Natural killer cell (primary cell): ENCODE measurements at regions not wholly inside any gene's neighbourhood (a gene's known extent, or its start where the extent isn't known, plus 50 kb on each side); places are given as distances from the start of the nearest gene placed in this dataset.
"Not testable (repeated sequence)": the region's sequence is repeated elsewhere in the genome, so short reads cannot be mapped to it uniquely, and the experiment has no call there.

Experiments used
- ATAC-seq, 3 donors: fragments of 150-1000 bp in 2 of 3; fragments of 200-7000 bp in 1 of 3; cut with Tn5 transposase; 1 replicate in 1 of 3; 2 replicates in 2 of 3; pipeline ENCODE4 v1.10.0; 2021; ENCODE audit warnings: mild to moderate bottlenecking in 2 of 3, moderate library complexity in 2 of 3
- DNase-seq, 2 donors: peaks; one replicate each; pipeline versions ENCODE4 v3.0.0 to v3.0.0-alpha.2; 2013 to 2021; ENCODE audit warnings: mixed read lengths in 1 of 2
- H3K27ac ChIP-seq: one replicate; pipeline ENCODE4 v1.5.1; 2013; ENCODE audit warnings: mild to moderate bottlenecking, low read length
- H3K27me3 ChIP-seq: one replicate; pipeline ENCODE4 v1.6.1; 2013; ENCODE audit warnings: low read length; ENCODE audit not compliant: control insufficient read depth, insufficient read depth
- H3K36me3 ChIP-seq: one replicate; pipeline ENCODE4 v1.6.1; 2013; ENCODE audit warnings: low read length; ENCODE audit not compliant: control insufficient read depth, insufficient read depth
- H3K4me1 ChIP-seq: one replicate; pipeline ENCODE4 v1.6.1; 2013; ENCODE audit warnings: low read length; ENCODE audit not compliant: control insufficient read depth, insufficient read depth
- H3K4me3 ChIP-seq: one replicate; pipeline ENCODE4 v1.5.1; 2013; ENCODE audit warnings: low read length
- H3K9me3 ChIP-seq: one replicate; pipeline ENCODE4 v1.6.1; 2013; ENCODE audit warnings: low read length; ENCODE audit not compliant: control insufficient read depth, insufficient read depth
- H3K27ac Mint-ChIP-seq, 2 donors: one replicate each; pipeline ENCODE4 v1.8.0; 2022; ENCODE audit warnings: mild to moderate bottlenecking in 2 of 2, mixed read lengths in 2 of 2, moderate library complexity in 1 of 2
- H3K27me3 Mint-ChIP-seq, 2 donors: one replicate each; pipeline ENCODE4 v1.8.0; 2022; ENCODE audit warnings: low read depth in 2 of 2, mixed read lengths in 2 of 2
- H3K36me3 Mint-ChIP-seq: one replicate; pipeline ENCODE4 v1.8.0; 2022; ENCODE audit warnings: mixed read lengths
- H3K4me1 Mint-ChIP-seq, 2 donors: one replicate each; pipeline ENCODE4 v1.8.0; 2022; ENCODE audit warnings: mixed read lengths in 2 of 2
- H3K4me3 Mint-ChIP-seq: one replicate; pipeline ENCODE4 v1.8.0; 2022; ENCODE audit warnings: mild to moderate bottlenecking, moderate library complexity, mixed read lengths
- H3K9me3 Mint-ChIP-seq, 2 donors: one replicate each; pipeline ENCODE4 v1.8.0; 2022; ENCODE audit warnings: mixed read lengths in 2 of 2
- WGBS: methylation state at CpG from one replicate; pipeline ENCODE4 v1.1.7; 2013; ENCODE audit warnings: missing lambda C conversion rate; ENCODE audit not compliant: insufficient coverage; 5-methylcytosine and 5-hydroxymethylcytosine counted together
- intact Hi-C: fragments of 100-400 bp; cut with micrococcal nuclease; formaldehyde crosslinking; loops from one replicate; pipeline ENCODE4 v1.14.2; 2022
- TF ChIP-seq, protein P1 (sequence below): fragments of 200-600 bp; IDR thresholded peaks from one replicate; pipeline ENCODE4 v1.8.0; 2022; ENCODE audit warnings: antibody characterized with exemption

DNA sequence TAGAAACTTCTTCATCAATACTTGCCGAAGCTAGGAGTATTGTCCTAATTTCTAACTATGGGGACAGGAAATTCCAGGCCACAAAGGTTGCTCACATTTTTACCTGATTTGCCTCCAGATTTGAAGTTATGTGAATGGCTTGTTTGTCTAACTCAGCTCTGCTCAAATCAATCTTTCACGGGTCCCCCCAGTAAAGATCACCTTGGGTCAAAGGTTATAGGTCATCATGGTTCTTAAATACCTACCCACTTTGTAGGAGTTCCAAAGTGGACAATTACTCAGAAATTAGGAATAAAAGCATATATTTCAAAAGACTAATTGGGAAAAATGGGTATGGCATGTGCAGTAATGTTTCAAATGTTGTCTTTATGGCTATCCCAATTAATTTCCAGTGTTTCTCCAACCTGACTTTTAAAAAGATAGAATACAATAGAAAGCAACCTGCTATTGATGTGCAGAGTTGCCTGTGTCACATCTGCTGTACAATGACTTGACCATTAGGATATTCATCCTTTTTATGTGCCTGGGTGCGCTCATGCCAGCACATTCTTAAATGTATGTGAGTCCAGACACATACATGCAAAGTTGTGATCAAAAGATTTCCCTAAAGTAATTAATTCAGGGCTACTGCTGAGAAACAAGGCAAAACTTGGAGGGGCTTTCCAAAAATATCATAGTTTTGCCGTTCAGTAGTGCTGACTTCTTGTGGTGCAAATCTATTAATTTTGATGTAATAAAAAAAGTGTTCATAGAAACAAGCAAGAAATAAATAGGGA, 126.1 kb downstream of the MYCN start:
- TF ChIP-seq, protein P1, sequence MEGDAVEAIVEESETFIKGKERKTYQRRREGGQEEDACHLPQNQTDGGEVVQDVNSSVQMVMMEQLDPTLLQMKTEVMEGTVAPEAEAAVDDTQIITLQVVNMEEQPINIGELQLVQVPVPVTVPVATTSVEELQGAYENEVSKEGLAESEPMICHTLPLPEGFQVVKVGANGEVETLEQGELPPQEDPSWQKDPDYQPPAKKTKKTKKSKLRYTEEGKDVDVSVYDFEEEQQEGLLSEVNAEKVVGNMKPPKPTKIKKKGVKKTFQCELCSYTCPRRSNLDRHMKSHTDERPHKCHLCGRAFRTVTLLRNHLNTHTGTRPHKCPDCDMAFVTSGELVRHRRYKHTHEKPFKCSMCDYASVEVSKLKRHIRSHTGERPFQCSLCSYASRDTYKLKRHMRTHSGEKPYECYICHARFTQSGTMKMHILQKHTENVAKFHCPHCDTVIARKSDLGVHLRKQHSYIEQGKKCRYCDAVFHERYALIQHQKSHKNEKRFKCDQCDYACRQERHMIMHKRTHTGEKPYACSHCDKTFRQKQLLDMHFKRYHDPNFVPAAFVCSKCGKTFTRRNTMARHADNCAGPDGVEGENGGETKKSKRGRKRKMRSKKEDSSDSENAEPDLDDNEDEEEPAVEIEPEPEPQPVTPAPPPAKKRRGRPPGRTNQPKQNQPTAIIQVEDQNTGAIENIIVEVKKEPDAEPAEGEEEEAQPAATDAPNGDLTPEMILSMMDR: no peak
- H3K4me1 Mint-ChIP-seq: no peaks in the 10 kb centered on the region
- DNase-seq (no peak), ATAC-seq (no peak)
- intact Hi-C loops: no loop called here
- Histone ChIP-seq H3K4me1 (no peaks in the 10 kb centered on the region), H3K4me3 (no peak overlapping the region), H3K27ac (no peak overlapping the region), H3K9me3 (peaks cover 6% of the 10 kb centered on the region), H3K36me3 (no peaks in the 10 kb centered on the region), H3K27me3 (no peaks in the 10 kb centered on the region)
- H3K27ac Mint-ChIP-seq: no peak overlapping the region
- no peaks in the 10 kb centered on the region for H3K36me3 Mint-ChIP-seq
- no peak overlapping the region for H3K4me3 Mint-ChIP-seq
- peaks cover 0 to 7% of the 10 kb centered on the region in 2 donors for H3K27me3 Mint-ChIP-seq
- WGBS: 84% methylated on average over 4 of the region's 4 CpGs
- H3K9me3 Mint-ChIP-seq: peaks cover 2 to 4% of the 10 kb centered on the region in 2 donors

DNA sequence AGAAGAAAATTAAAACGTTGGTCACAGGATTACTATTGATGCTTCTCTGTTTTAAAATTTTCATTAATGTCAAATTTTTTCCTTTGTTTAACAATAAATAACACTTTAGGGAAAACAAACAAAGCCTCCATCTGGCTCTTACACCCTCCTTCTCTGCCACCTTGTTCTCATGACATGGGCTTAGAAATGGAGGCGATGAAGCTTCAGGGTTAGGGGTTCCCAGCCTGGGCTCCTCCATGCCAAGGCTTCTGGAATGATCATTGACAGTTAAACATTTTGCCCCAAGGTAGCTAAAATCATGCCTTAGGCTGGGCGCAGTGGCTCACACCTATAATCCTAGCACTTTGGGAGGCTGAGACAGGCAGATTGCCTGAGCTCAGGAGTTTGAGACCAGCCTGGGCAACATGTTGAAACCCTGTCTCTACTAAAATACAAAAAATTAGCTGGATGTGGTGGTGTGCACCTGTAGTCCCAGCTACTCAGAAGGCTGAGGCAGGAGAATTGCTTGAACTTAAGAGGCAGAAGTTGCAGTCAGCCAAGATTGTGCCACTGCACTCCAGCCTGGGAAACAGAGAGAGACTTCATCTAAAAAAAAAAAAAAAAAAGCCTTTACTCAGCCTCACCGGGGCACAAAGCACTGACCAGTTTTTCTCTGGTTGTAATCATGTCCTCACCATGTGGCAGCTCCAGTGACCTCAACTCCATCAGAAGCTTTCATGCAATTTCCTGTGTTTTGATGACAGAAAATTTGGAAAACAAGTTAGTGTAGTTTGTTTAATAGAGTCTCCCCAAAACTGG, 125.1 kb downstream of the MYCN start:
- H3K36me3 ChIP-seq, H3K27ac ChIP-seq, ATAC-seq, H3K27me3 Mint-ChIP-seq, intact Hi-C loops, H3K4me1 ChIP-seq, DNase-seq, H3K27ac Mint-ChIP-seq, H3K4me3 ChIP-seq, H3K4me3 Mint-ChIP-seq, H3K9me3 Mint-ChIP-seq, H3K36me3 Mint-ChIP-seq, H3K27me3 ChIP-seq, H3K9me3 ChIP-seq, H3K4me1 Mint-ChIP-seq: not testable (repeated sequence)
- 85% methylated on average over 3 of the region's 4 CpGs for WGBS

DNA sequence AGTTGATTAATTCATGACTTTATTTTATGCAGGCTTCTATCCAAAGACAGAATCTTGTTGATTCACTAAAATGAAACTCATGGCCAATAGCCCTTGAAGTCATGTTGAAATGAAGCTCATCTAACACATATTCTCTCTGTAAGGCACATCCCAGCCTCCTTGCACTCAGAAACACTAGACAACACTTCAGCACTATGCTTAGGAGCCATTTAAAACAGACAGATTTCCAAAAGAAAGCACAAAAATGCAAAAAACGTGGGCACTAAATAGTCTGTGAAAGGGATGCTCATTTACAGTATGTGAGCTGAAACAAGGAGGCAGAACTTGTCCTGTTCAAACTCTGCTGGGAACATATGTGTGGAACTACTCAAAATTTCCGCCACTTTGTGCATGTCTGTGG, 124.4 kb downstream of the MYCN start:
- Mint-ChIP-seq H3K4me1 (no peaks in the 10 kb centered on the region), H3K36me3 (no peaks in the 10 kb centered on the region), H3K9me3 (peaks cover 2 to 4% of the 10 kb centered on the region in 2 donors), H3K4me3 (no peak overlapping the region), H3K27ac (no peak overlapping the region), H3K27me3 (peaks cover 0 to 7% of the 10 kb centered on the region in 2 donors)
- WGBS: 73% methylated on average over 2 of the region's 2 CpGs
- Histone ChIP-seq H3K9me3 (peaks cover 6% of the 10 kb centered on the region), H3K36me3 (no peaks in the 10 kb centered on the region), H3K27ac (no peak overlapping the region), H3K27me3 (no peaks in the 10 kb centered on the region), H3K4me1 (no peaks in the 10 kb centered on the region), H3K4me3 (no peak overlapping the region)
- DNase-seq (no peak), ATAC-seq (no peak)
- TF ChIP-seq, protein P1: no peak
- intact Hi-C loops: no loop called here

DNA sequence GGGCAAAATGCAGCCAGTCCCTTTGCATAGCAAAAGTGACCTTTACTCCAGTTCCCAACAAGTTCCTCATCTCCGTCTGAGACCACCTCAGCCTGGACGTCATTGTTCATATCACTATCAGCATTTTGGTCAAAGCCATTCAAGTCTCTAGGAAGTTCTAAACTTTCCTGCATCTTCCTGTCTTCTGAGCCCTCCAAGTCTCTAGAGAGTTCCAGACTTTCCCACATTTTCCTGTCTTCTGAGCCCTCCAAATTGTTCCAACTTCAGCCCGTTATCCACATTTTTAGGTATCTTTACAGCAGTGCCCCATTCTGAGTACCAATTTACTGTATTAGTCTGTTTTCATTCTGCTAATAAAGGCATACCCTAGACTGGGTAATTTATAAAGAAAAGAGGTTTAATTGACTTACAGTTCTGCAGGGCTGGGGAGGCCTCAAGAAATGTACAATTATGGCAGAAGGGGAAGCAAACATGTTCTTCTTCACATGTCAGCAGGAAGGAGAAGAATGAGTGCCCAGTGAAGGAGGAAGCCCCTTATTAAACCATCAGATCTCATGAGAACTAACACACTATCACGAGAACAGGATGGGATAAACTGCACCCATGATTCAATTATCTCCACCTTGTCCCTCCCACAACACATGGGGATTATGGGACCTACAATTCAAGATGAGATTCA, 123.7 kb downstream of the MYCN start:
- 89% methylated on average over 4 of the region's 4 CpGs for WGBS
- Mint-ChIP-seq H3K27ac (no peak overlapping the region), H3K4me1 (no peaks in the 10 kb centered on the region), H3K36me3 (no peaks in the 10 kb centered on the region), H3K9me3 (peaks cover 2 to 4% of the 10 kb centered on the region in 2 donors), H3K4me3 (no peak overlapping the region), H3K27me3 (peaks cover 0 to 7% of the 10 kb centered on the region in 2 donors)
- H3K27me3 ChIP-seq: no peaks in the 10 kb centered on the region
- no peaks in the 10 kb centered on the region for H3K4me1 ChIP-seq
- peaks cover 6% of the 10 kb centered on the region for H3K9me3 ChIP-seq
- DNase-seq (no peak), ATAC-seq (no peak)
- H3K27ac ChIP-seq: no peak overlapping the region
- intact Hi-C loops: no loop called here
- H3K36me3 ChIP-seq: no peaks in the 10 kb centered on the region
- TF ChIP-seq, protein P1: no peak
- H3K4me3 ChIP-seq: no peak overlapping the region
